ENCODE measurements at regions not wholly inside any gene's neighbourhood (a gene's known extent, or its start where the extent isn't known, plus 50 kb on each side); places are given as distances from the start of the nearest gene placed in this dataset.

DNA sequence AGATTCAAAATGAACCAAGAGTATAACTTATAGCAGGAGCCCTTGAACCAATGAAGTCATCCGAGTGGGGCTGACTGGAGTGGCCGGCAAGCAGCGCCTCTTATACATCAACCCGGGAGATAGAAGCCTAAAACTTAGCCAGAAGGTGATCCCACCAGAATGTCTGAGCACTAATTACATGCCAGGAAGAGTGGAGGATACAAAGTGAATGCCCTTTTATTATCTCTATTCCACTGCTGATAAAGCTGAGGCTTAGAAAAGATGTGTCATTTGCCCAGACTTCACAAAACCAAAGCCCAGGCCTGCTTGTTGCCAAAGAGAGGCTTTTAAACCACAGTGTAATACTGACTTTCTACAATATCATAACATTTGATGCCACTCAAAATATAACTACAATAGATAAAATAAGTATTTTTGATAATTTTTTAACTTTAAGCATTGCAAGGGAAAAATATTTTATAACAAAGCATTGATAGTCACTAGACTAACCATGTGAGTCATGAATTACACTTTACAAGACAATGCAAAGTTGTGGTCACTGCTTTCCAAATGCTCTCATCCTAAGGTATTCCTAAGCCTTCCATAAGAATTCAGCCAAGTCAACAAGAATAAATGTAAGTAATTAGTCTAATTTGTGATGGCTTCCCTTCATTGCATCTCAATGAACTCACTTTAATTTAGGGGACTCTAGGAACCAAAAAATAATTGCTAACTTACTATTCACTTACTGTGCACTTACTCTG is 58.6 kb upstream of the ARID5B start:
- H3K4me1 ChIP-seq (ENCODE audit: low read depth), result no peaks in the 10 kb centered on the region
- TF ChIP-seq, protein P1, sequence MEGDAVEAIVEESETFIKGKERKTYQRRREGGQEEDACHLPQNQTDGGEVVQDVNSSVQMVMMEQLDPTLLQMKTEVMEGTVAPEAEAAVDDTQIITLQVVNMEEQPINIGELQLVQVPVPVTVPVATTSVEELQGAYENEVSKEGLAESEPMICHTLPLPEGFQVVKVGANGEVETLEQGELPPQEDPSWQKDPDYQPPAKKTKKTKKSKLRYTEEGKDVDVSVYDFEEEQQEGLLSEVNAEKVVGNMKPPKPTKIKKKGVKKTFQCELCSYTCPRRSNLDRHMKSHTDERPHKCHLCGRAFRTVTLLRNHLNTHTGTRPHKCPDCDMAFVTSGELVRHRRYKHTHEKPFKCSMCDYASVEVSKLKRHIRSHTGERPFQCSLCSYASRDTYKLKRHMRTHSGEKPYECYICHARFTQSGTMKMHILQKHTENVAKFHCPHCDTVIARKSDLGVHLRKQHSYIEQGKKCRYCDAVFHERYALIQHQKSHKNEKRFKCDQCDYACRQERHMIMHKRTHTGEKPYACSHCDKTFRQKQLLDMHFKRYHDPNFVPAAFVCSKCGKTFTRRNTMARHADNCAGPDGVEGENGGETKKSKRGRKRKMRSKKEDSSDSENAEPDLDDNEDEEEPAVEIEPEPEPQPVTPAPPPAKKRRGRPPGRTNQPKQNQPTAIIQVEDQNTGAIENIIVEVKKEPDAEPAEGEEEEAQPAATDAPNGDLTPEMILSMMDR (IDR thresholded peaks at IDR 0.05; ENCODE audit: low read depth, low read length), result no peak
- no peaks in the 10 kb centered on the region for H3K9me3 ChIP-seq (ENCODE audit: low read depth)
- no peaks in the 10 kb centered on the region for H3K36me3 ChIP-seq
- no peak overlapping the region for H3K27ac ChIP-seq
- no peaks in the 10 kb centered on the region for H3K27me3 ChIP-seq
- no peak overlapping the region for H3K4me3 ChIP-seq
- peak in 1 of 2 donors; percentile 58 for DNase-seq (ENCODE audit: low read depth in 1 of 2, low spot score in 1 of 2)

DNA sequence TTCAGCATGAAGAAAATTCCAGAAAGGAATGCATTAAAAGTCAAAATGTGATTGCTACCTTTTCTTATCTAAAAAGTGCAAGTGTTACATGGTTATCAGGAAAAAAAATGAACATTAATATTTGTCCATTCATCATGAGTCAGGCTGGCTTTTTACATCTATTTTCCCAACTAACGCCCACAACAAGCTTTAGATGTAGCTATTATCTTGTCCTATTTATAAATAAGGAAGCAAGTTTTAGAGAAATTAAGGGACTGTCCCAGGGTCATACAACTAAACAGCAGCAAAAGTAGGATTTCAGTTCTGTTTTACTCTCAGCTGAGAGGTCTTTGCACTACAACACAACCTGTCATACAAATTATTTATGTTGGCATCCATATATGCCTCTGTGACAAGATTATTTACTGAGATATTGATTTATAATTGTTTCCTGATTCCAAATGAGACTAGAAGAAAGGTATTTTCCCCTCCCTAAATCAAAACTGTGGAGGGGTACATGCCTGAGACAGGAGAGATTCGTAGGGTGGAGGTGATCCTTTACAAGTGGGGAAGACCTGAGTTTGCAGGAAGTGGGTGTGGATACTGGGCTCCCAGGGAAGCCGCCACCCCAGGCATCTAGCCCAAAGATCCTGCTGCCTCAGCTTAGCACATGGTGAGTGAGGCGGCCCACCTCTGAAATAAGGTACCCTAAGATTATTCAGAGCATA is 57.2 kb upstream of the ARID5B start:
- no peaks in the 10 kb centered on the region for H3K27me3 ChIP-seq
- H3K36me3 ChIP-seq, result no peaks in the 10 kb centered on the region
- H3K27ac ChIP-seq, result no peak overlapping the region
- H3K4me3 ChIP-seq, result no peak overlapping the region
- H3K9me3 ChIP-seq (ENCODE audit: low read depth), result no peaks in the 10 kb centered on the region
- TF ChIP-seq, protein P1 (IDR thresholded peaks at IDR 0.05; ENCODE audit: low read depth, low read length), result no peak
- DNase-seq (ENCODE audit: low read depth in 1 of 2, low spot score in 1 of 2), result no peak
- no peaks in the 10 kb centered on the region for H3K4me1 ChIP-seq (ENCODE audit: low read depth)

GRCh38 chr10:61845196-61845949 is 56.1 kb upstream of the ARID5B start:
- Histone ChIP-seq H3K27ac (no peak overlapping the region), H3K27me3 (no peaks in the 10 kb centered on the region), H3K36me3 (no peaks in the 10 kb centered on the region), H3K4me1 (ENCODE audit: low read depth) (no peaks in the 10 kb centered on the region), H3K4me3 (no peak overlapping the region), H3K9me3 (ENCODE audit: low read depth) (no peaks in the 10 kb centered on the region)
- DNase-seq (ENCODE audit: low read depth in 1 of 2, low spot score in 1 of 2), result no peak
- TF ChIP-seq, protein P1 (IDR thresholded peaks at IDR 0.05; ENCODE audit: low read depth, low read length), result no peak

DNA sequence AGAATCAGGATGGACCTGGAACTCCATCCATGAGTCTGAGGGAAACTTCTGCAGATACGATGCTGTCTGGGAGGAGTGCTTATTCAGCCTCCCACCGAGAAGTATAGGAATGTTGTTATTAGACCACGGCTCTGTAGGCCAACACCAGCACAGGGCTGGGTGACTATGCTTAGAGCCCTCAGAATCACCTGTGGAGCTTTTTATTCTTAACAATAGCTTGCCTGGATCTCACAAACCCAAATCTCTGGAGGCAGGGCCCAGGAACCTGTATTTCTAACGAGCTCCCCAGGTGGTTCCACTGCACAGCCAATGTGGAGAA is 55.6 kb upstream of the ARID5B start:
- no peaks in the 10 kb centered on the region for H3K36me3 ChIP-seq
- no peak overlapping the region for H3K27ac ChIP-seq
- H3K27me3 ChIP-seq, result no peaks in the 10 kb centered on the region
- H3K4me3 ChIP-seq, result no peak overlapping the region
- TF ChIP-seq, protein P1 (IDR thresholded peaks at IDR 0.05; ENCODE audit: low read depth, low read length), result no peak
- no peaks in the 10 kb centered on the region for H3K4me1 ChIP-seq (ENCODE audit: low read depth)
- DNase-seq (ENCODE audit: low read depth in 1 of 2, low spot score in 1 of 2), result no peak
- H3K9me3 ChIP-seq (ENCODE audit: low read depth), result no peaks in the 10 kb centered on the region

DNA sequence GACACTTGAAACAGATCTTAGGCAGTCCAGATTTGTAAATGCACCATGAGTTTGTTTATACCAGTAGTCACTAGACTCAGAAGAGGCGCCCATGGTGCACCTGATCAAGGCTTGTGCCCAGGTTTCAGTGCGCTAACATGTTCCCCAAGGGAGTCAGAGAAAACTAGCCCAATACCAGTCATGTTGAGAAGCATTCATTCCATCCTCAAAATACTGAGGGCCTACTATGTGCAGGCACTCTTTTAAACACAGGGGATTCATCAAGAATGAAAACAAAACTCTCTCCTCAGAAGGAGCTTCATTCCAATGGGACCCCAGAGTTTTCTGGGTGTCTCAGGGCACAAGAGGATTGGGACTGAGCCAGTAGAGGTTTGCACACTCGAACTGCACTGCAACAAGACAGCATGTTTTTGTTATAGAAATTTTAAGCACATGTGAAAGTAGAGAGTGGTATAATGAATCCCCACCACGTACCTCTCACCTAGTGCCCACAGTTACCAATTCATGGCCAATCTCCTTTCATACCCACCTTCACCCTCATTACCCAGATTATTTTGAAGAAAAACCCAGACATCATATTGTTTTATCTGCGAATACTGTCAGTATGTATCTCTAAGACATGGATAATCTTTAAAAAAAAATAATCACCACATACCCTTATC is 55.0 kb upstream of the ARID5B start:
- H3K36me3 ChIP-seq, result no peaks in the 10 kb centered on the region
- no peaks in the 10 kb centered on the region for H3K4me1 ChIP-seq (ENCODE audit: low read depth)
- no peak for DNase-seq (ENCODE audit: low read depth in 1 of 2, low spot score in 1 of 2)
- H3K4me3 ChIP-seq, result no peak overlapping the region
- TF ChIP-seq, protein P1 (IDR thresholded peaks at IDR 0.05; ENCODE audit: low read depth, low read length), result no peak
- H3K9me3 ChIP-seq (ENCODE audit: low read depth), result no peaks in the 10 kb centered on the region
- no peaks in the 10 kb centered on the region for H3K27me3 ChIP-seq
- H3K27ac ChIP-seq, result no peak overlapping the region

Measured in cardiac muscle cell (in vitro differentiated cells and primary cell).